Non-pigmented ciliary epithelial cell (primary cell): ENCODE measurements at regions not wholly inside any gene's neighbourhood (a gene's known extent, or its start where the extent isn't known, plus 50 kb on each side); places are given as distances from the start of the nearest gene placed in this dataset.
A peak's percentile ranks its signal among the peaks of the same experiment; 100 is the strongest.

Experiments used
- DNase-seq: peaks from one replicate; pipeline ENCODE4 v3.0.0-alpha.2; 2010; ENCODE audit warnings: low read depth

DNA sequence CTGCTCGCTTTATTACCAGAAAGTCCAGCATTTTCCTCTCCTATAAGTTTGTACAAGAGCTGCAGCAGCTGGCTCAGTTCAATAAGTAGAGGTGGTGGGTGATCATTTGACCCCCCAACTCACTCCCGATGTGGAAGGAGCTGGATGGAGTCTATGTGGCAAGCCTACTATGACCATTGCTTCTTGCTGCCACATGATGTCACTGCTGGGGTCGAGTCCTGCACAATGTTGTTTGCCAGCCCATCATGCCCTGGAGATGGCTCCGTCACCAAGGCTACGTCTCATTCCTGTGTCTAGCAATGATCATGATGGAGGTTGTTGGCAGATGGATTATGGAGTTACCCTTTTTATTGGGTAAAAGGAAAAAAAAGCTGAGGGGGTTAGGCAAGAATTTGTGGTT lies 266.3 kb downstream of the PSAT1 start:
- no peak for DNase-seq

- DNase-seq = no peak
These were observed 268.6 kb downstream of the PSAT1 start for GRCh38 chr9:78565481-78565880.

- no peak for DNase-seq
These were observed 269.6 kb downstream of the PSAT1 start for GRCh38 chr9:78566521-78566920.

GRCh38 chr9:78566948-78567675 lies 270.2 kb downstream of the PSAT1 start:
- peak; percentile 59 for DNase-seq

DNA sequence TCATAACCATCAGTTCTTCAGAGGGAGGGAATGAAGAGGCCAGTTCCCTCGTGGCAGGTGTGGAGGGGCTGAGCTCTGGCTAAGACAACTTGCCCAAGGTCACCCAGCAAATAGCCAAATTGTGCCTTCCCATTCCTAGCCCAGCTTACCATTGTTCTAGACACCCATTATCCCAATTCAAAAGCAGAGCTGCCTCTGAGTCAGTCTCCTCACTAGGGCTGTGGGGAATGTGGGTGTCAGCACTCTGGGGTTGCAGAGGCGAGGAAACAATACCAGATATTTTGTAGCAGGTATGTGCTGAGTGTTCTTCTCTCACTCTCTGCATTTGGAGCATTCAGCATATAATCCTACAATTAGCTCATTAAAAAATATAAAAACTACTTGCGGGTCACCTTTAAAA lies 270.8 kb downstream of the PSAT1 start:
- DNase-seq = no peak

DNA sequence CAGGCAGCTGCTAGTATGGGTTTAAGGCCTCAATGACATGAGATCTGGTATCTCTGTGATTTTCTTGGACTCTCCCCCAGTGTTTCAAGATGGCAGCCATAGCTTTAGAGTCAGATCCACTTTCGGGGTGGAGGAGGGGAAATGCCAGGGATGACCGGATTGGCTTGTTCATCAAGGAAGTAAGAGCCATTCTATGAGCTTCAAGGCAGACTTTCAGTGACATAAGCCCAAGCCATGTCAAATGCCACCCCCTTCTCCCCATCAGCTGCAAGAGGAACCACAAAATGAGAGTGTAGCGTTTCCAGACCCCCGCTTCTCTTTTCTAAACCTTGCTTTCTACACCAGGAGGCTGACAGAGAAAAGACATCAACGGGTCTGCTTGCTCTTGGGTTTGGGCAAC lies 271.8 kb downstream of the PSAT1 start:
- no peak for DNase-seq

GRCh38 chr9:78572266-78572665 lies 275.3 kb downstream of the PSAT1 start:
- no peak for DNase-seq

DNA sequence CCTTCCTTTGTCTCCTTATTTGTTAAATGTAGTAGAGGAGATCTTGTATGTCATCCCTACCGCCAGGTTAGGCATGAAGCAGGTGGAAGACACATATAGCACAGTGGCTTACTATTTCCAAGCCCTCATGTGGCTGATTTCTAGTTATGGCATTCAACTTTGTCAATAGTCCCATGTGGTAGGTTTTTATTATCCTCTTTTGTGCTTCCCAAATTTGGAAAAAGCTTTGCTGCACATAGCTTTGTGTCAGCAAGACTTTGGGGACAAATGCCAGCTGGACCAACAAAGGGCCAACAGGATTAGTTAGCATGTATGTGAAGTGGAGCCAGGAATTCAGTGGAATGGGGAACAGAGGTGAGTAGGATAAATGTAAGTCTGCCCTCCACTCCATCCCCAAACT lies 276.3 kb downstream of the PSAT1 start:
- no peak for DNase-seq

DNA sequence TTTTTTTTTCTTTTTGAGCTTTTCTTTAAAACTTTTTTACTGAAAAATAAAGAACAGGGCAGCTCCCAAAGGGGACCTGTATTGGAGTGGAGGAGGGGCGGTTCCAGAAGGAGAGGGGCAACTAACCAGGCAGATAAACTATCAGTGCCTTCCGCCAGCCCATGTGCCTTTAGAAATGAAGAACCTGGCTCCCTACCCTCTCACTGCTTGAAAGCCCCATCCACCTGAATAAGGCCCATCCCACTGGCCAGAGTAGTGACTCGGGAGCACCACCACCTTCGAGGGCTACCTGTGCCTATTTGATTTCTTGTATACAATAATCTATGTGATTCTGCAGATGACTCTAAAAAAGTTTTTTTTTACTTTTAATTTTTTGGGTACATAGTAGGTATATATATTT lies 276.7 kb downstream of the PSAT1 start:
- no peak for DNase-seq

DNA sequence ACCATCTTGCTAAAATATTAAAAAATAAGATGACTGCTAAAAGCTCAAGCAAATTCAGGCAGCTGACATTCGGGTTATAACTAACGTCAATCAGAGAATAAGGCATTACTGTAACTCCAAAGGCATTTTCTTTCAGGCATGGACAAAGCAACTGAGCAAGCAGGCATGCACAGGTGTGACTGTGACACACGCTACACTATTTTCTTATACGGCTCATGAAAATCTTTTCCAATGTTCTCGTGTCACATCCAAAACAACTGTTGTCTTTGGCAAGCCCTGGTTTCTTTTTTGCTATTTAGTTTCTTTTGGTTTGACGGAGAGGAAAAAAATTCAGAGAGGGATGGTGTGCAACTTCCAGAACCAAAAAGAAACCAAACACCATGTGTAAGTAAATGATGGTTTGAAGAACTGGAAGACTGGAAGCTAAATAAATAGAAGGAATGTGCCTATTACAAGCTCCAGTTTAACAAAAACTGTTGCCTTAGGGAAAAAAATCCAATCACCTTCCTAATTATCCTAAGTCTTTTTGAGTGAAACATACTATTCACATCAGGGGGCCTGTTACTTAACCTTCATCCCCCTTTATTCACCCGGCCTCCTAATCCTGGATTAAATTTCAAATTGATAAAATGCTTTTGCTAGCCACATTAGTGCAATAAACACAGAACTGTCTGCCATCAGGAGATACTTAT lies 277.6 kb downstream of the PSAT1 start:
- DNase-seq = no peak

DNA sequence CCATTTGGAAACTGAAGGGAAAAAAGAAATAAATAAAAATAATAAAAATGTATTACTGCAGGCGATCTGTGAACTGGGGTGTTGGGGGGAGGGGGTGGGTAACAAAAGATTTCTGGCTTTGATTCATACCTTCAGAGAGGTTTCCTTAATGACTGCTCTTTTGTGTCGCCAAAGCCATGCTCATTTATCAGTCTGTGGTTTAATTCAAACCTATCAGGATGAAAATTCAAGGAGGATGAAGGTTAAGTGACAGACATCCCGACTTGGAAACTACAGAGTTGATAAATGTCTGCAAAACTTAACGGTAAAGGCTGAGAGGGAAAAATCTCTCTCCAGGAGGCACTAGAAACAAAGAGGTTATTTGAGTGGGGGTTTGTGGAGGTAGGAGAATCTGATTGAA lies 278.2 kb downstream of the PSAT1 start:
- no peak for DNase-seq

DNA sequence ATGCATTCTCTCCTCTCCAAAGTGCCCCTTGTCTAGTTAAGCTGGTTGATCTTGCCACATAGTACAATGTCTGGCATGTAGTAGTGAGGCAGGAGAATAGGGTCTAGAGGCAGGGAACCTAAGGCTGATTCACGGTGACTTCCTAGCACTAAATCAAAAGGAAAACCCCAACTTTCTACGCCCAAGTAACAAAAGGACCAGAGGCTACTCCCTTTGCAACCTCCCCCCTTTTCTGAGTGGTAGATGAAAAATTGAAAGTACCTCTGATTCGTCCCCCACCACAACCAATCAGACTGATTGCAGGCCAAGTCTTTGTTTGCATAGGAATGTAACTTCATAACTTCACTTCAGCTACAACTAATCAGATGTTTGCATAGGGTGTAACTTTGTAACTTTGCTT lies 278.8 kb downstream of the PSAT1 start:
- no peak for DNase-seq

- no peak for DNase-seq
These were observed 280.4 kb downstream of the PSAT1 start for GRCh38 chr9:78577156-78577906.

DNA sequence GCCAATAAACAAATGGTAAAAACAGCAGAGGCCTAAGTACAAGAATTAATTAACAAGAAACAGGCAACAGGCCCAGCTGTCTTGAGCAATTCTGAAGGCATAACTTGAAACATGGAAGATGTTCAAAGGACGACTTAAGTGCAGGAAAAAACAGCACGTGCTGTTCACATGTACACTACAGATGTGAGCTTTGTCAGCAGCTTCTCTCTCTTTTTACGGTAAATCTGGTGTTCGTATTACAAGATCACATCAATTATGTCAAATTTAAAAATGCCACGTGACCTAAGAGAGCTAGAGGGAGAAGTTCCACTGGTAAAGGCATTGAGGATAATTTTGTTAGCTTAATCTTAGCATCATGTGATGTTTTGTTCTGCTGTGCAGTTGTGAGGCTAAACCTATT lies 281.1 kb downstream of the PSAT1 start:
- DNase-seq = no peak

GRCh38 chr9:78582821-78583220 lies 285.9 kb downstream of the PSAT1 start:
- no peak for DNase-seq

GRCh38 chr9:78584589-78584988 lies 287.7 kb downstream of the PSAT1 start:
- no peak for DNase-seq

GRCh38 chr9:78585909-78586308 lies 289.0 kb downstream of the PSAT1 start:
- no peak for DNase-seq

DNA sequence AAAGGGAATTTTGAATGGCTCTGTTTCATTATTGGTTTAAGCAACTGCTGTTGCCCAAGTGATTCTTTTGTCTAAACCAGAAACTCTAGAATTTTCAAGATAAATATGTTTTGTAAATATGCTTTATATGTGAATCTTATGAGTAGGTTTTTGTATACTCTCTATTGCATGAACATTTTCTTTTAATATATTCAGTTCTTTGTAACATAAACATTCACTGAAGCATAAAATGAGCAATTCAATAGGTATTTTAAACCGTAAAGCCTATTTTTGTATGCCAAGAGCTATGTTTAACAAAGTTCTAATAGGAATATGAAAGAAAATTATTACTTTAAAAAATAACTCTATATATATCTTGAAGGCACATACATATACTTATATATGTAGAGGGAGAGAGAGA lies 293.1 kb downstream of the PSAT1 start:
- no peak for DNase-seq

DNA sequence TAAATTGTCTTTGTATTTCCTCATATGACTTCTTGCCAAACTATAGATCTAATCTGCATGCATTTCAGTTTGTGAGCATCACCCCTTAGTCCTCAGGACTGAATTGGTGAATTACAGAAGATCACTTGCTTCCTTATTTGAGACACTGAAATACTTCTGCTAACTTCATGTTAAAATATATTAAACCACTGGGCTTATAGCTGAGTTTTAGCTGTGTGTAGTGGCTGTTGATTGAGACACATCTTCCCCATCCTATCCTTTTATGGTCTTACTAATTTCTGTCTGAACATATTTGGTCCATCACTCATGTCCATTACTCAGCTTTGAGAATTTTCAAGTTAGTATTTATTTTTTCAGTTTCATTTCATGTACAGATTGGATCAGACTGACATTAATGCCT lies 295.9 kb downstream of the PSAT1 start:
- DNase-seq = peak; percentile 48

- no peak for DNase-seq
These were observed 298.4 kb downstream of the PSAT1 start for GRCh38 chr9:78595200-78595945.

DNA sequence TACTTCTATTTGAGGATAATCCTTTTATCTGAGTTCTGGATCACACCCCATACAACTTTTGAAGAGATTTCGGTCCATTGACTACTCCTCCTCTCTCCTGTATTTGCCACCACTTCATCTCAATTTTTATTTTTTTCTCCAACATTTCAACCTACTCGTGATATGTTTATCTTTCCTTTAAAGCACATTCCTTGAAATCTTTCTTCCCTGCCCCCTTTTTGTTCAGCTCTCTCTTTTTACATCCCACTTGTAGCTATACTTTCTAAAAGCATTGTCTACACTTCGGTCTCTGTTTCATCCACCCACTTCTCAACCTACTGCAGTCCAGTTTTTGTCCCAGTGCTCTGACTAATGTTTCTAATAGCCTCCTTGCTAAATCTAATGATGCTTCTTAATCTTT lies 299.4 kb downstream of the PSAT1 start:
- no peak for DNase-seq

- no peak for DNase-seq
These were observed 301.2 kb downstream of the PSAT1 start for GRCh38 chr9:78598120-78598519.

GRCh38 chr9:78599926-78600325 lies 303.0 kb downstream of the PSAT1 start:
- DNase-seq = no peak
